Choroid plexus epithelial cell (primary cell): ENCODE measurements at regions not wholly inside any gene's neighbourhood (a gene's known extent, or its start where the extent isn't known, plus 50 kb on each side); places are given as distances from the start of the nearest gene placed in this dataset.

Experiments
- DNase-seq: peaks from one replicate; pipeline ENCODE4 v3.0.0-alpha.2; 2010; ENCODE audit warnings: low read depth
- H3K4me3 ChIP-seq: 2 replicates; pipeline ENCODE4 v1.5.1; 2011; ENCODE audit warnings: low read depth, mild to moderate bottlenecking, control low read depth, low read length, moderate library complexity
- TF ChIP-seq, protein P1 (sequence below): conservative IDR thresholded peaks from 2 replicates; pipeline ENCODE4 v1.5.1; 2011; ENCODE audit warnings: low read depth, mild to moderate bottlenecking, control low read depth, inconsistent platforms, low read length, moderate library complexity

DNA sequence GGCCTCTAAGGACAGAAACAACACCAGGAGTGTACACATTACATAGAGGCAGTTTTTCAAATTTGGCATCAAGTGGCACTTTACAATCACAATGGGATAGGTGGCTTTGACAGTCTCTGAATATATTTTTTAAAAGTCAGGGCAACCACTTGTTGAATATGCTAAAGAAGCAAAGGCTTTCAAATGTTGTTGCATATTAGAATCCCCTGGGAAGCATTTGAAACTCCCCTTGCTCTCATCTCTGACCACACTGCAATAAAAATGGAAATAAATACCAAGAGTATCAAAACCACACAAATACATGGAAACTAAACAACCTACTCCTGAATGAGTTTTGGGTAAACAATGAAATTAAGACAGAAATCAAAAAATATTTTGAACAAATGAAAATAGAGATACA lies 106.5 kb upstream of the RAB11FIP2 start:
- TF ChIP-seq, protein P1, sequence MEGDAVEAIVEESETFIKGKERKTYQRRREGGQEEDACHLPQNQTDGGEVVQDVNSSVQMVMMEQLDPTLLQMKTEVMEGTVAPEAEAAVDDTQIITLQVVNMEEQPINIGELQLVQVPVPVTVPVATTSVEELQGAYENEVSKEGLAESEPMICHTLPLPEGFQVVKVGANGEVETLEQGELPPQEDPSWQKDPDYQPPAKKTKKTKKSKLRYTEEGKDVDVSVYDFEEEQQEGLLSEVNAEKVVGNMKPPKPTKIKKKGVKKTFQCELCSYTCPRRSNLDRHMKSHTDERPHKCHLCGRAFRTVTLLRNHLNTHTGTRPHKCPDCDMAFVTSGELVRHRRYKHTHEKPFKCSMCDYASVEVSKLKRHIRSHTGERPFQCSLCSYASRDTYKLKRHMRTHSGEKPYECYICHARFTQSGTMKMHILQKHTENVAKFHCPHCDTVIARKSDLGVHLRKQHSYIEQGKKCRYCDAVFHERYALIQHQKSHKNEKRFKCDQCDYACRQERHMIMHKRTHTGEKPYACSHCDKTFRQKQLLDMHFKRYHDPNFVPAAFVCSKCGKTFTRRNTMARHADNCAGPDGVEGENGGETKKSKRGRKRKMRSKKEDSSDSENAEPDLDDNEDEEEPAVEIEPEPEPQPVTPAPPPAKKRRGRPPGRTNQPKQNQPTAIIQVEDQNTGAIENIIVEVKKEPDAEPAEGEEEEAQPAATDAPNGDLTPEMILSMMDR, result no peak
- DNase-seq, result no peak
- no peak overlapping the region for H3K4me3 ChIP-seq

DNA sequence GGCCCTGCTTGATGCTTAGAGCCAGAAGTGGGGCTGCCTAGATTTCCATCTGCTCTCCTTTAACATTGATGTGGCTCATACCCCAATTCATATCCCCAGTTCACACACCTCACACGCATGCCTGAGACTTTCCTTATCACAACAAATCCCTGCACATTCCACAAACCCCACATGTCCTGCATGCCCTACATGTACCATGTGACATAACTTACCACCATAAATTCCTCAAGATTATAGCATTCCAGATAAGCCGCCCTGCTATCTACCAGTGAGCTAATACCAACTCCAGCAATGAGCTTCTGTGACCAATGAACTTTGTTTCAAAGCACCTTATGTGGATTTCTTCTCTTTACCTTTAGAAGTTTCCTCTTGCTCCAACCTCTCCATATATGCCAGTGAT lies 104.7 kb upstream of the RAB11FIP2 start:
- TF ChIP-seq, protein P1, result no peak
- no peak overlapping the region for H3K4me3 ChIP-seq
- no peak for DNase-seq

DNA sequence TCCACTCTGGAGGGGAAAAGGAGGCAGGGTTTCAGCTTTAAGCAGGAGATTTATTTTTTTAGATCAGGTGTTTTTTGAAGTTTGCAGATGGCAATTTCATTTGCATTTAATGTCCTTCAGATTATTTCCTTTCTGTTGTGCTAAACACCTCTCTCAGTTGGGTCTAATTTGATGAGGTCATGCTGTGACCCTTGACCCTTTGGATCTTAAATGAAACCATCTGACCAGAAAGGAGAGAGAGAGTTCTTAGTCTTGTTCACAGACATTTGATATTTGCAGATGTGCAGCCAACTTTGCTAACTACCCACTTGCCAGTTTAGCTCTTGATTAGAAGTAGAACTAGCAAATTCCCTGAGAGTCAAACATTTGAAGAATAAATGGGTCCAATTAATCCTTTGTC lies 101.5 kb upstream of the RAB11FIP2 start:
- no peak for DNase-seq
- no peak overlapping the region for H3K4me3 ChIP-seq
- TF ChIP-seq, protein P1, result no peak

DNA sequence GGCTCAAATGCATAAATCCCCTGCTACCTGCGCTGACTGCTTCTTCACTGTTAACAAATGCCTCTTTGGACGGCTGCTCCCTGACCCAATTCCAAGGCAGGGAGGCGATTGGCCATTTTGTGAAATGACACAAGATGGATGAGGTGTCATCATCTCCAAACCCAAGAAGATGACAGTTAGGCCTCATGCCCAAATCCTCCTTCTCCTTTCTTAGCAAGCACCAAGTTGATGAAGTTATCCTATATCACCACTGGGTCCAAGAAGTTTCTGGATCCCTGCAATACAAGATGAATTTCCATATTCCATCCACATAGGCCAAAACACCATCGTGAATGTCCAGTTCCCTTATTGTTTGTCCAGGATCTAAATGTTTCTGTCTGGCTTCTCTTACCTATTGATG lies 98.5 kb upstream of the RAB11FIP2 start:
- no peak overlapping the region for H3K4me3 ChIP-seq
- TF ChIP-seq, protein P1, result no peak
- no peak for DNase-seq

DNA sequence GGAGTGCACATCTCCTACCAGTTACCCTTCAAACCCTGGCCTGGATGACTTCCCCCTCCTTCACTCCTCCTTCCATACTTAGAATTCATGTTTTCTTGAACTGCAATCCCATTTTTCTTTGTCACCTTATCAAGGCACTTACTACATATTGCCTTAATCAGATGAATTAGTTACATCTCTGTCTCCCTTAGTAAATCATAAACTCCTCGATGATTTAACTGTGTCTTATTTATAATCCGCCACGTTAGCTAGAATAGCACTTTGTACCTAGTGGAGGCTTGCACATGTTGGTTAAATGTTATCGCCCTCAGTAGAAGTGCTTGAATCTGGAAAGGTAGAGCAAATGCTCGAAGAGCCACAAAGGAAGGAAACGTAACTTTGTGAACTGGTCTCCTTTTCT lies 94.7 kb upstream of the RAB11FIP2 start:
- TF ChIP-seq, protein P1, result no peak
- H3K4me3 ChIP-seq, result no peak overlapping the region
- DNase-seq, result no peak

DNA sequence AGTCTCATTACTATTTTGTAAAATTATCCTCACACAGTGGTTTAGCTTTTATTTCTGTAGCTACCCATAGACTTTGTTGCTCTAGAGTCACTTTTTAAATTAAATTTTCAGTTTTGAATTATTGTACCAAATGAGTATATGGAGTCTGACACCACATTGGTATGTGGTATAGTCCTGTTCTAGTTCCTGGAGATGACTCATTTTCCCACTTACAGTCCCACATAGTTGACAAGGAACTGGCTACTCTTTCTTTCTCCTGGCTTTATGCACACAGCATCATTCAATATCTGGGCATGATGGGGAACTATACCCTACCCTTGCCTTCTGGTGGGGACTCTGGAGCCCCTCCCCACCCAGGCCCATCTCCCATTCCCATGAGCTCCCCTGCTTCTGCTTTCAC lies 92.6 kb upstream of the RAB11FIP2 start:
- DNase-seq, result peak; percentile 1
- no peak overlapping the region for H3K4me3 ChIP-seq
- TF ChIP-seq, protein P1, result no peak

DNA sequence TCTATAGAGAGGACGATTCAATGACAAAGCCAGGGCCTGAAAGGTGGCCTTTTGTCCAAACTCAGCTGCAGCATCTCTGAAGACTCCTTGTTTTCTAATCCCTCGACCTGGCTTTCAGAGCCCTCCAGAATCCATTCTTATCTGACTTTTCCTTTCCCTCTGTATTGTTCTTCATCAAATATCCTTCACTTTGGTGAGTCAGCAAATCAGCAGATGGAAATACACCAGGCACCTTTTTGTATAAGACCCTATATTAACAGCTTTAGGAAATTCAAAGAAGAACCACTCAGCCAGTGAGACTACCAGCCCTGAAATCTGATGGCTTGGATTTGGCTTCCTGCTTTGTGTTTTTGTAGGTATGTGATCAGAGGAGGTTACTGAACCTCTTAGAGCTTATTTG lies 81.9 kb upstream of the RAB11FIP2 start:
- H3K4me3 ChIP-seq, result no peak overlapping the region
- TF ChIP-seq, protein P1, result no peak
- no peak for DNase-seq
